ENCODE measurements at regions not wholly inside any gene's neighbourhood (a gene's known extent, or its start where the extent isn't known, plus 50 kb on each side); places are given as distances from the start of the nearest gene placed in this dataset.

DNA sequence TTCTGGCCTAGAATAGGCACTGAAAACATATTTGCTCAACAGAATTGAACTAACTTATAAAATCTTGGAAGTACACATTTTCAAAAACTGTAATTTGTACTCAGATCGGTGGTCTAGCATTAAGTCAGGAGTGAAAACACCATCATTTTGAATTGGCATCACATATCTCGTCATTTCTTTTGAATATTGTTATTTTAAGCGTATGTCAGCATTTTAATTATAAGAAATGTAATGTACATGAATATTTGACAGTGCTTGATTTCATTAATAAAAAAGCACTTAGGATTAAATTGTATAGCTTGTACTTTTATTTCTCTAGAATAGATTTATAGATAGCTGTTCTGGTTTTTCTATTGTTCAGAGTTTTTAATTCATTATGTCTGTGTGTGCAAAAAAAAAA lies 892.2 kb downstream of the BCL11B start:
- TF ChIP-seq TAF1 (IDR thresholded peaks at IDR 0.05; ENCODE audit: borderline replicate concordance, low read depth, low read length): no peak
- TF ChIP-seq RCOR1 (IDR thresholded peaks at IDR 0.05; ENCODE audit: low read length): no peak
- no peak for TF ChIP-seq GABPA (IDR thresholded peaks at IDR 0.05; ENCODE audit: low read depth)
- TF ChIP-seq CHD2 (IDR thresholded peaks at IDR 0.05; ENCODE audit: low read length, partially characterized antibody): no peak
- TF ChIP-seq, protein P1, sequence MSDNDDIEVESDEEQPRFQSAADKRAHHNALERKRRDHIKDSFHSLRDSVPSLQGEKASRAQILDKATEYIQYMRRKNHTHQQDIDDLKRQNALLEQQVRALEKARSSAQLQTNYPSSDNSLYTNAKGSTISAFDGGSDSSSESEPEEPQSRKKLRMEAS (IDR thresholded peaks at IDR 0.05; ENCODE audit: low read depth): no peak
- no peak for TF ChIP-seq TCF12 (IDR thresholded peaks at IDR 0.05)
- TF ChIP-seq, protein P2, sequence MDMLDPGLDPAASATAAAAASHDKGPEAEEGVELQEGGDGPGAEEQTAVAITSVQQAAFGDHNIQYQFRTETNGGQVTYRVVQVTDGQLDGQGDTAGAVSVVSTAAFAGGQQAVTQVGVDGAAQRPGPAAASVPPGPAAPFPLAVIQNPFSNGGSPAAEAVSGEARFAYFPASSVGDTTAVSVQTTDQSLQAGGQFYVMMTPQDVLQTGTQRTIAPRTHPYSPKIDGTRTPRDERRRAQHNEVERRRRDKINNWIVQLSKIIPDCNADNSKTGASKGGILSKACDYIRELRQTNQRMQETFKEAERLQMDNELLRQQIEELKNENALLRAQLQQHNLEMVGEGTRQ (IDR thresholded peaks at IDR 0.05; ENCODE audit: borderline replicate concordance, low read depth, low read length): no peak
- no peak for TF ChIP-seq POLR2AphosphoS5 (IDR thresholded peaks at IDR 0.05; ENCODE audit: low read depth, low read length)
- TF ChIP-seq, protein P3, sequence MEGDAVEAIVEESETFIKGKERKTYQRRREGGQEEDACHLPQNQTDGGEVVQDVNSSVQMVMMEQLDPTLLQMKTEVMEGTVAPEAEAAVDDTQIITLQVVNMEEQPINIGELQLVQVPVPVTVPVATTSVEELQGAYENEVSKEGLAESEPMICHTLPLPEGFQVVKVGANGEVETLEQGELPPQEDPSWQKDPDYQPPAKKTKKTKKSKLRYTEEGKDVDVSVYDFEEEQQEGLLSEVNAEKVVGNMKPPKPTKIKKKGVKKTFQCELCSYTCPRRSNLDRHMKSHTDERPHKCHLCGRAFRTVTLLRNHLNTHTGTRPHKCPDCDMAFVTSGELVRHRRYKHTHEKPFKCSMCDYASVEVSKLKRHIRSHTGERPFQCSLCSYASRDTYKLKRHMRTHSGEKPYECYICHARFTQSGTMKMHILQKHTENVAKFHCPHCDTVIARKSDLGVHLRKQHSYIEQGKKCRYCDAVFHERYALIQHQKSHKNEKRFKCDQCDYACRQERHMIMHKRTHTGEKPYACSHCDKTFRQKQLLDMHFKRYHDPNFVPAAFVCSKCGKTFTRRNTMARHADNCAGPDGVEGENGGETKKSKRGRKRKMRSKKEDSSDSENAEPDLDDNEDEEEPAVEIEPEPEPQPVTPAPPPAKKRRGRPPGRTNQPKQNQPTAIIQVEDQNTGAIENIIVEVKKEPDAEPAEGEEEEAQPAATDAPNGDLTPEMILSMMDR (IDR thresholded peaks at IDR 0.05): no peak
- TF ChIP-seq, protein P4, sequence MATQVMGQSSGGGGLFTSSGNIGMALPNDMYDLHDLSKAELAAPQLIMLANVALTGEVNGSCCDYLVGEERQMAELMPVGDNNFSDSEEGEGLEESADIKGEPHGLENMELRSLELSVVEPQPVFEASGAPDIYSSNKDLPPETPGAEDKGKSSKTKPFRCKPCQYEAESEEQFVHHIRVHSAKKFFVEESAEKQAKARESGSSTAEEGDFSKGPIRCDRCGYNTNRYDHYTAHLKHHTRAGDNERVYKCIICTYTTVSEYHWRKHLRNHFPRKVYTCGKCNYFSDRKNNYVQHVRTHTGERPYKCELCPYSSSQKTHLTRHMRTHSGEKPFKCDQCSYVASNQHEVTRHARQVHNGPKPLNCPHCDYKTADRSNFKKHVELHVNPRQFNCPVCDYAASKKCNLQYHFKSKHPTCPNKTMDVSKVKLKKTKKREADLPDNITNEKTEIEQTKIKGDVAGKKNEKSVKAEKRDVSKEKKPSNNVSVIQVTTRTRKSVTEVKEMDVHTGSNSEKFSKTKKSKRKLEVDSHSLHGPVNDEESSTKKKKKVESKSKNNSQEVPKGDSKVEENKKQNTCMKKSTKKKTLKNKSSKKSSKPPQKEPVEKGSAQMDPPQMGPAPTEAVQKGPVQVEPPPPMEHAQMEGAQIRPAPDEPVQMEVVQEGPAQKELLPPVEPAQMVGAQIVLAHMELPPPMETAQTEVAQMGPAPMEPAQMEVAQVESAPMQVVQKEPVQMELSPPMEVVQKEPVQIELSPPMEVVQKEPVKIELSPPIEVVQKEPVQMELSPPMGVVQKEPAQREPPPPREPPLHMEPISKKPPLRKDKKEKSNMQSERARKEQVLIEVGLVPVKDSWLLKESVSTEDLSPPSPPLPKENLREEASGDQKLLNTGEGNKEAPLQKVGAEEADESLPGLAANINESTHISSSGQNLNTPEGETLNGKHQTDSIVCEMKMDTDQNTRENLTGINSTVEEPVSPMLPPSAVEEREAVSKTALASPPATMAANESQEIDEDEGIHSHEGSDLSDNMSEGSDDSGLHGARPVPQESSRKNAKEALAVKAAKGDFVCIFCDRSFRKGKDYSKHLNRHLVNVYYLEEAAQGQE (IDR thresholded peaks at IDR 0.05; ENCODE audit: low read depth, low read length): no peak
- no peak for TF ChIP-seq RFX5 (IDR thresholded peaks at IDR 0.05; ENCODE audit: low read length)
- no peak for TF ChIP-seq EP300 (IDR thresholded peaks at IDR 0.05; ENCODE audit: borderline replicate concordance in 1 of 2, low read depth in 1 of 2, low read length in 1 of 2)
- TF ChIP-seq EZH2phosphoT487 (IDR thresholded peaks at IDR 0.05; ENCODE audit: borderline replicate concordance, low read depth): no peak
- no peak for TF ChIP-seq NRF1 (IDR thresholded peaks at IDR 0.05; ENCODE audit: low read depth, low read length)

All from SK-N-SH (cell line).